Skeletal muscle satellite cell (primary cell): ENCODE measurements at regions not wholly inside any gene's neighbourhood (a gene's known extent, or its start where the extent isn't known, plus 50 kb on each side); places are given as distances from the start of the nearest gene placed in this dataset.

Experiments used
- H3K27me3 ChIP-seq: 2 replicates; pipeline ENCODE4 v1.7.0; 2013; ENCODE audit warnings: low read length; ENCODE audit not compliant: control insufficient read depth, insufficient read depth
- H3K36me3 ChIP-seq: 2 replicates; pipeline ENCODE4 v1.7.0; 2013; ENCODE audit warnings: mild to moderate bottlenecking, control low read depth, low read length; ENCODE audit not compliant: insufficient read depth
- H3K4me1 ChIP-seq: 2 replicates; pipeline ENCODE4 v1.7.0; 2013; ENCODE audit warnings: low read length; ENCODE audit not compliant: control insufficient read depth, insufficient read depth
- H3K4me2 ChIP-seq: 2 replicates; pipeline ENCODE4 v1.7.0; 2013; ENCODE audit warnings: mild to moderate bottlenecking, low read length
- H3K4me3 ChIP-seq: 2 replicates; pipeline ENCODE4 v1.7.0; 2013; ENCODE audit warnings: low read length
- H3K9ac ChIP-seq: 2 replicates; pipeline ENCODE4 v1.7.0; 2013; ENCODE audit warnings: mild to moderate bottlenecking, low read depth, low read length, moderate library complexity
- H3K9me3 ChIP-seq: replicated peaks from 2 replicates; pipeline ENCODE4 v1.7.0; 2013; ENCODE audit warnings: mild to moderate bottlenecking, control low read depth, low read length

GRCh38 chr20:17871181-17871580 is 97.4 kb downstream of the SNX5 start:
- H3K9ac ChIP-seq: no peak overlapping the region
- H3K4me3 ChIP-seq: no peak overlapping the region
- H3K9me3 ChIP-seq: no peaks in the 10 kb centered on the region
- no peaks in the 10 kb centered on the region for H3K36me3 ChIP-seq
- H3K4me1 ChIP-seq: peaks cover 27% of the 10 kb centered on the region
- no peak overlapping the region for H3K4me2 ChIP-seq
- H3K27me3 ChIP-seq: no peaks in the 10 kb centered on the region

DNA sequence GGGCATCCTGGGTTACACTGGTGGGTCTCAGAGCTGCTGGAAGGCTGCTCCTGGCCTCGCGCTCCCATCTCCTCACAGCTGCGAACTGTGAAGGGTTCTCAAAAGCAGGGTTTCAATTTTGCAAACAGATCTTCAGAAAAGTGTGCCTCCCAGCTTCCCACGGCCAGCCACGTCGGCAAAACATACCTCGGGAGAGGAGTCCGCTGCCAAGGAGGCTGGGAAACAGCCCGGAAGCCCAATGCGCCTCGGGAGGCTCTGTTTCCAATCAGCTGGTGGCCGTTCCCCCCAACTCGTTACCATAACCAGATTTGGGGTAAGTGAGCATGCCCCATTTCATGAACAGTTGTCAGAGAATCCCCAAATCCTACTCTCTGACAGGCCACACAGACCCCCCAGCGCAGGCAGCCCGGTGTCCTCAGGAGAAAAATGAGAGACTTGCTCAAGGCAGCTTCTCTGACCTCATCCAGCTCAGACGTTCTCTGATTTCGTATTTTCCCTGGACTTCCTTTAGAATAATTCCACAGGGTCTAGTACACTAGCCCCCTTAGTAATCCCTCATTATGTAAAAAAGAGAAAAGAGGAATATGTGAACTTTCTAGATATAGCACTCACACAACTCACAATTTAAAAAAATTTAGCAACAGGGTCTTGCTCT is 98.4 kb downstream of the SNX5 start:
- peak overlapping the region; percentile 50 for H3K9ac ChIP-seq
- H3K4me3 ChIP-seq: peak overlapping the region; percentile 45
- no peaks in the 10 kb centered on the region for H3K27me3 ChIP-seq
- no peaks in the 10 kb centered on the region for H3K36me3 ChIP-seq
- peak overlapping the region; percentile 69 for H3K4me2 ChIP-seq
- peaks cover 21% of the 10 kb centered on the region for H3K4me1 ChIP-seq
- no peaks in the 10 kb centered on the region for H3K9me3 ChIP-seq

DNA sequence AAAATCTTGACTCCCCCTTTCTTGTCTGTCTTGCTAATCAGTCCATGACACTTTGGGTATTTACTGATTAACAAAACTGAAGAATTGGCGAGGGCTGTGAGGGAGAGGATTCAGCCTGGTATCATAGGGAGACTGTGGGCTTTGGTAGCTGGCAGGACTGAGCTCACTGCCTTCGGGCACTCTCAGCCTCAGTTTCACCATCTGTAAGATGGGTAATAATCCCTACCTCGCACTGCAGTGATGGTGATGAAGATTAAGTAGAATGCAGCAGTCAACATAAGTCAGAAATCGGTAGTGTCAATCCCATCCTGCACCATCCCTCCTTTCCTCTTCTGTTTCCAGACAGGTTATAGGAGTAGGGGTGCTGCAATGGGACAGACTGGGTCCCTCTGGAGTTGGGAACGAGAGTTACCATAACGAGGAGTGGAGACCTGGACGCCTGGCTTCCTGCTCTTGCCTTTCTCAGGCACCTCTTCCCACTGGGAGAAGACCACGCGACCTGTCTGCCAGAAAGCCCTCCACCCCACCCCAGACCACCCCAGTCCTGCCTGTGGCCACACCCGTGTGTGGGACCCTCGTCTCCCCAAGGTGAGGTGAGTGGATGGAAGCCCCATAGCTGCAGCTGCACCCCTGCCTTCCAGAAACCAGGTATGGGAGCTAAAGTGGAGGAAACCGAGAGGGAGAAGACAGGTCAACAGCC is 99.1 kb downstream of the SNX5 start:
- no peaks in the 10 kb centered on the region for H3K9me3 ChIP-seq
- no peaks in the 10 kb centered on the region for H3K36me3 ChIP-seq
- peak overlapping the region; percentile 50 for H3K9ac ChIP-seq
- no peaks in the 10 kb centered on the region for H3K27me3 ChIP-seq
- peak overlapping the region; percentile 45 for H3K4me3 ChIP-seq
- peaks cover 14% of the 10 kb centered on the region for H3K4me1 ChIP-seq
- peak overlapping the region; percentile 69 for H3K4me2 ChIP-seq

GRCh38 chr20:17868700-17869231 is 99.8 kb downstream of the SNX5 start:
- Histone ChIP-seq H3K36me3 (no peaks in the 10 kb centered on the region), H3K9me3 (no peaks in the 10 kb centered on the region), H3K9ac (no peak overlapping the region), H3K27me3 (no peaks in the 10 kb centered on the region), H3K4me2 (no peak overlapping the region), H3K4me1 (peaks cover 11% of the 10 kb centered on the region), H3K4me3 (no peak overlapping the region)

DNA sequence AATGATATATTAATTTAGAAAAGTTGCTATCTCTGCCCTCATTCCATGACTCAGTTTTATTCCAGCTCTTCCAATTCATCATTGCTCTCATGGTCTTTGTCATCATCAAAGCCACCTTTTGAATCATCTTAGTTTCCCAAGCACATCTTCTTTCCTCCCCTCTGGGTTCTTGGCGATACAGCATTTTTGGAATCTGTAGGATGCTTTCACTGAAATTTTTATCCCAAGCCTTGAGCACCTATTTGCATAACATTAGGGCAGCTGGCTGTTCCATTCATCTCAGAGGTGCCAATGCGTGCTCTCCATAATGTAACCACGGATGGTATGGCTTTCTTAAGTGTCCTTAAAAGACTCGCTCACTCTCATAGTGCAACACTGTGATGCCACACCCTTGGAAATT is 100.4 kb downstream of the SNX5 start:
- H3K9ac ChIP-seq: no peak overlapping the region
- H3K4me3 ChIP-seq: no peak overlapping the region
- peaks cover 10% of the 10 kb centered on the region for H3K4me1 ChIP-seq
- H3K27me3 ChIP-seq: no peaks in the 10 kb centered on the region
- no peak overlapping the region for H3K4me2 ChIP-seq
- H3K9me3 ChIP-seq: no peaks in the 10 kb centered on the region
- no peaks in the 10 kb centered on the region for H3K36me3 ChIP-seq

DNA sequence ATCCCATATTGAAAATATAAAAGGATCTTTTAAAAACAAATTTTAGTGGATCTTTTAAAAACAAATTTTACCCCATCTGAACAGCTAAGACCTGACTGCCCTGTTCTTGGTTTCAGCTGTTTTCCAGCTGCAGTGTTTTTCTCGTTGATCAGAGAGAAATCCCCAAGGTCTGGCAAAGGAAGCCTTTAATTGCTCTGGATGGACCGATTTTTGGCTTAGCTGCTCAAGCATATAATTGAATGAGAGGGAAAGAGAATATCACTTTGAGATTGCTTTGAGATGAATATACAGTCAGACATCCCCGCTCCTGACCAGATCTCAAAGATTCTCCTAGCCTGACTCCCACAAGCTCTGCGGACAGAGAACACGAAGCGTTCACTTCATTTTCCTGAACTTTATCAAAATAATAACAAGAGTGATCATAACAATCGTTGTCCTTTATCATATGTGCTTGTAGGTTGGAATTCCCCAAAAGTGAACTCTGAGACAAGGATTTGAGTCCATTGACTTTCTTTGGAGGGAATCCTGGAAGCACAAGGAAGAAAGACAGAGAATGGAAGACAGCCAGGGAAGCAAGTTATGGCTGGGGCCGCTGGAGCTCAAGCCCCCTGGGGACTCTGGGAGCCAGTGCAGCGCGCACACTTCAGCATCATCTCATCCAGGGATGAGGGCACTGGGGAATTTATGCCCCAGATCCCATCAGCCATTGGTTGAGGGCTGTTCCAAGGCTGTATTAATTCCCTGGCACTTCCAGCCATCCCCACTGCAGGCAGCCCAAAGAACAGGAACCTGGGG is 101.3 kb downstream of the SNX5 start:
- no peaks in the 10 kb centered on the region for H3K27me3 ChIP-seq
- H3K9me3 ChIP-seq: no peaks in the 10 kb centered on the region
- H3K4me3 ChIP-seq: no peak overlapping the region
- H3K4me1 ChIP-seq: peaks cover 10% of the 10 kb centered on the region
- no peaks in the 10 kb centered on the region for H3K36me3 ChIP-seq
- H3K4me2 ChIP-seq: no peak overlapping the region
- no peak overlapping the region for H3K9ac ChIP-seq

- Histone ChIP-seq H3K4me2 (no peak overlapping the region), H3K4me1 (peaks cover 10% of the 10 kb centered on the region), H3K4me3 (no peak overlapping the region), H3K9ac (no peak overlapping the region), H3K9me3 (no peaks in the 10 kb centered on the region), H3K36me3 (no peaks in the 10 kb centered on the region), H3K27me3 (no peaks in the 10 kb centered on the region)
Observed at GRCh38 chr20:17866234-17867001, 102.2 kb downstream of the SNX5 start.

DNA sequence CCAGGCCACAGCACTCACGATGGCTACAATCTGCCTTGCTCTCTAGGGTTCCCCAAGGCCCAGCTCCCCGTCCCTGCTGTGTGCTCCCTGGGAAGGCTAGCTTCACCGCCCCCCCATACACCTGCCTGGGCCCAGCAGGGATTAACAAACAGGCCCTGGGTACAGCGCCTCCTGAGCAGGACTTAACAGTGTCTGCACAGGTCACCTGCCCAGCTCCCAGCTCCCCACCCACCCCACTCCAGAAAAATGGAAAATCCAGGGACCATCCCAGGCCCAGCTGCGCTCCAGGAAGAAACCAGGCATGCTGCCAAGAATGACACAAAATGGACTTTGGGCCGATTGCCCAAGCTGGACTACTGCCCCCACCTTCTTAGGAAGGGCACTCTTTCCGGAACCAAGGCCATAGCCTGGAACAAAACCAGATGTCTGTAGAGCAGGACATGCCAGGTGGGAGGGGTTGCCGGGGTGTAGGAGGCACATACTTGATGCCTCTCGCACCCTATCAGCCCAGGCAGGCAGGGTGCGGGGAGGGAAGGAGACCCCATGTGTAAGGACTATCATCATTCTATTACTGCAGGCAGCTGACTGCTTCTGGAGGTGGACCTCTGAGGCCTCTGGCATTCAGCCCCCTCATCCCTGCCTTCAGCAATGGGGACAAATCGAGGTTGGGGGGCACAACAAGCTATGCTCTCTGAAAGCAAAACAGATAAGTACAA is 104.9 kb downstream of the SNX5 start:
- Histone ChIP-seq H3K4me2 (no peak overlapping the region), H3K4me3 (no peak overlapping the region), H3K4me1 (peaks cover 6% of the 10 kb centered on the region), H3K36me3 (no peaks in the 10 kb centered on the region), H3K27me3 (no peaks in the 10 kb centered on the region), H3K9ac (no peak overlapping the region), H3K9me3 (no peaks in the 10 kb centered on the region)

- no peak overlapping the region for H3K9ac ChIP-seq
- H3K4me3 ChIP-seq: no peak overlapping the region
- H3K4me2 ChIP-seq: no peak overlapping the region
- no peaks in the 10 kb centered on the region for H3K9me3 ChIP-seq
- no peaks in the 10 kb centered on the region for H3K36me3 ChIP-seq
- peaks cover 6% of the 10 kb centered on the region for H3K4me1 ChIP-seq
- no peaks in the 10 kb centered on the region for H3K27me3 ChIP-seq
Observed at GRCh38 chr20:17863209-17863576, 105.4 kb downstream of the SNX5 start.

GRCh38 chr20:17862171-17862570 is 106.4 kb downstream of the SNX5 start:
- H3K4me1 ChIP-seq: peaks cover 6% of the 10 kb centered on the region
- H3K9me3 ChIP-seq: no peaks in the 10 kb centered on the region
- no peaks in the 10 kb centered on the region for H3K27me3 ChIP-seq
- H3K36me3 ChIP-seq: no peaks in the 10 kb centered on the region
- no peak overlapping the region for H3K4me2 ChIP-seq
- H3K4me3 ChIP-seq: no peak overlapping the region
- H3K9ac ChIP-seq: no peak overlapping the region
